ENCODE measurements at regions not wholly inside any gene's neighbourhood (a gene's known extent, or its start where the extent isn't known, plus 50 kb on each side); places are given as distances from the start of the nearest gene placed in this dataset.

DNA sequence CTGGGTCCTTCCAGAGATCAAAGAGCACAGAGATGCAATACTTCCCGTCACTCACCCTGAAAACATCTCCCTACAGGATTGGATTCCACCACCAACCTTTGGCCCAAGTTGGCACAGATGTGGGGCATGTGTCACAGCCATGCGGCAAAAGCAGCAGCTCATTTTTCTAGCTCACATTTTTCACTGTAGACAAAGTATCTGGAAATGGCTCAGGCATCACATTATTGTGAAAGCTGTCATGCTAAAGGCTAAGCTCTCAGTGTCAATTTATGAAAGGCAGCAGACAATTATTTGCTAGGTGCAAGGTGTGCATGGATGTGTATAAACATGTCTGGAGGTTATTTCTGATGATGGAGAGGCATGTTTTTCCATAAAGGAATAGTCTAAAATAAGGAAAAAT is 213.3 kb upstream of the PRNP start (continued):
- TF ChIP-seq SAP30 (IDR thresholded peaks at IDR 0.05; ENCODE audit: insufficient read depth, insufficient replicate concordance, low read length) (no peak), SIN3A (conservative IDR thresholded peaks at IDR 0.05 in 1 of 2, IDR thresholded peaks at IDR 0.05 in 1 of 2; ENCODE audit: low read depth in 1 of 2, low read length in 2 of 2) (no peak), PHF8 (conservative IDR thresholded peaks at IDR 0.05; ENCODE audit: low read depth, low read length) (no peak), MAFK (IDR thresholded peaks at IDR 0.05; ENCODE audit: low read depth, low read length) (no peak), CBX8 (IDR thresholded peaks at IDR 0.05; ENCODE audit: borderline replicate concordance, low read depth, low read length) (no peak)
- TF ChIP-seq, protein P1, sequence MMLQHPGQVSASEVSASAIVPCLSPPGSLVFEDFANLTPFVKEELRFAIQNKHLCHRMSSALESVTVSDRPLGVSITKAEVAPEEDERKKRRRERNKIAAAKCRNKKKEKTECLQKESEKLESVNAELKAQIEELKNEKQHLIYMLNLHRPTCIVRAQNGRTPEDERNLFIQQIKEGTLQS (IDR thresholded peaks at IDR 0.05; ENCODE audit: insufficient read depth, low read depth, low read length): no peak

Measured in H1 (cell line).